Endothelial cell (in vitro differentiated cells): ENCODE measurements at regions not wholly inside any gene's neighbourhood (a gene's known extent, or its start where the extent isn't known, plus 50 kb on each side); places are given as distances from the start of the nearest gene placed in this dataset.

Source experiments
- DNase-seq: peaks from one replicate; pipeline ENCODE4 v3.0.0; 2021; ENCODE audit warnings: low spot score
- H3K27ac Mint-ChIP-seq: one replicate; pipeline ENCODE4 v1.8.0; 2021; ENCODE audit warnings: mixed read lengths, inconsistent platforms; ENCODE audit not compliant: unreplicated experiment
- H3K27me3 Mint-ChIP-seq: one replicate; pipeline ENCODE4 v1.8.0; 2021; ENCODE audit warnings: mild to moderate bottlenecking, moderate library complexity, mixed read lengths, inconsistent platforms; ENCODE audit not compliant: unreplicated experiment
- H3K36me3 Mint-ChIP-seq: one replicate; pipeline ENCODE4 v1.8.0; 2021; ENCODE audit warnings: mild to moderate bottlenecking, low read depth, mixed read lengths, inconsistent platforms; ENCODE audit not compliant: unreplicated experiment
- H3K4me1 Mint-ChIP-seq: one replicate; pipeline ENCODE4 v1.8.0; 2021; ENCODE audit warnings: mild to moderate bottlenecking, mixed read lengths, inconsistent platforms; ENCODE audit not compliant: unreplicated experiment
- H3K4me3 Mint-ChIP-seq: one replicate; pipeline ENCODE4 v1.8.0; 2021; ENCODE audit warnings: mild to moderate bottlenecking, mixed read lengths, inconsistent platforms; ENCODE audit not compliant: unreplicated experiment
- H3K9me3 Mint-ChIP-seq: one replicate; pipeline ENCODE4 v1.8.0; 2021; ENCODE audit warnings: mixed read lengths, inconsistent platforms; ENCODE audit not compliant: unreplicated experiment
- TF ChIP-seq, protein P1 (sequence below): fragments of 200-600 bp; sonication (generic); IDR thresholded peaks from one replicate; pipeline ENCODE4 v1.5.0; 2021; ENCODE audit warnings: antibody characterized with exemption; ENCODE audit not compliant: unreplicated experiment

- Mint-ChIP-seq H3K27me3 (peaks cover 13% of the 10 kb centered on the region), H3K4me1 (peaks cover 3% of the 10 kb centered on the region), H3K27ac (no peak overlapping the region), H3K9me3 (no peaks in the 10 kb centered on the region), H3K36me3 (peaks cover 30% of the 10 kb centered on the region), H3K4me3 (peak overlapping the region; percentile 74)
- TF ChIP-seq, protein P1, sequence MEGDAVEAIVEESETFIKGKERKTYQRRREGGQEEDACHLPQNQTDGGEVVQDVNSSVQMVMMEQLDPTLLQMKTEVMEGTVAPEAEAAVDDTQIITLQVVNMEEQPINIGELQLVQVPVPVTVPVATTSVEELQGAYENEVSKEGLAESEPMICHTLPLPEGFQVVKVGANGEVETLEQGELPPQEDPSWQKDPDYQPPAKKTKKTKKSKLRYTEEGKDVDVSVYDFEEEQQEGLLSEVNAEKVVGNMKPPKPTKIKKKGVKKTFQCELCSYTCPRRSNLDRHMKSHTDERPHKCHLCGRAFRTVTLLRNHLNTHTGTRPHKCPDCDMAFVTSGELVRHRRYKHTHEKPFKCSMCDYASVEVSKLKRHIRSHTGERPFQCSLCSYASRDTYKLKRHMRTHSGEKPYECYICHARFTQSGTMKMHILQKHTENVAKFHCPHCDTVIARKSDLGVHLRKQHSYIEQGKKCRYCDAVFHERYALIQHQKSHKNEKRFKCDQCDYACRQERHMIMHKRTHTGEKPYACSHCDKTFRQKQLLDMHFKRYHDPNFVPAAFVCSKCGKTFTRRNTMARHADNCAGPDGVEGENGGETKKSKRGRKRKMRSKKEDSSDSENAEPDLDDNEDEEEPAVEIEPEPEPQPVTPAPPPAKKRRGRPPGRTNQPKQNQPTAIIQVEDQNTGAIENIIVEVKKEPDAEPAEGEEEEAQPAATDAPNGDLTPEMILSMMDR: no peak
- no peak for DNase-seq
Measured at GRCh38 chr12:124446364-124446763, 121.0 kb downstream of the NCOR2 start.

DNA sequence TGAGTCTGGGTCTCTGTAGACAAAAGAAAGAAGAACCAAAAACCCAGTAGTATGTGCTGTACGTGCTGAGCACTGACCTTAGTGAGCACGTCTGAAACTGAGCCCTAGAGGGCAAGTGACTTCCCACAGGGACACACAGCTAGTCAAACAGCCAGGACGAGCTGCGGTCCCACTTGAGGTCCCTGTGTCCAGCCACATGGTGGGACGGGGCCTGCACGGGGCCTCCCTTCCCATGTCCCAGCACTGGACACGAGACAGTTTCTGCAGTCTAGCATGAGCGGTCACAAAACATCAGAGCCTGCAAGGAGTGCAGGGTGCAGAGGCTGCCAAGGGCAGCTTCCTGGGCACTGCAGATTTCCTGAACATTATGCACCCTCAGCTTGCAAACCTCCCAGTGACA lies 121.6 kb downstream of the NCOR2 start:
- TF ChIP-seq, protein P1: no peak
- peaks cover 9% of the 10 kb centered on the region for H3K4me1 Mint-ChIP-seq
- no peak for DNase-seq
- no peak overlapping the region for H3K27ac Mint-ChIP-seq
- no peak overlapping the region for H3K4me3 Mint-ChIP-seq
- no peaks in the 10 kb centered on the region for H3K9me3 Mint-ChIP-seq
- peaks cover 30% of the 10 kb centered on the region for H3K36me3 Mint-ChIP-seq
- H3K27me3 Mint-ChIP-seq: peaks cover 15% of the 10 kb centered on the region

DNA sequence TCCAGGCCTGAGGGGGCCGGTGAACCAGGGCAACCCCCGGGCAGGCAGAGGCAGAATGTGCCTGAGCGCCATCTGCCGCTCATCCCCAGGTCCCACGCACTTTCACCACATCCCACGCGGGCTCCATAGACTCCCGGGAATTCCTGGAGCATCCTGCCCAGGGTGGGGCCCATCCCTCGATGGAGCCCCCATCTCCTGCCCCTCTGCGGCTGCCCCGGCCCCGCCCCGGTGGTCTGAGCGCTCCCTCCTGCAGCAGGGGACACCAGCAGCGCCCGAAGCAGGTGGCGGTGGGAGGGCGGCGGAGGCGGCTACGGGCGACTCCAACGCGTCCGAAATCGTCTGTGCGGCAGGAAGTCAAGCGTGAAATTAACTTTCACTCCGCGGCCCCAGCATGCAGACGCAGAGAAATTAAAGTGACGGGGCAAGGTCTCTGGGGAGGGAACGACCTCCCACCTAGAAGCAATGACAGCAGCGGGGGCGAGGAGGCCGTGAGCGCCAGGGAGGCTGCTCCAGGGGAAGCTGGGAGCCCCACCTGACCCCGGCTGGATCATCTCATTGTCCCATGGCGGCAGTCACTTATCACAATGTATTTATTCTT lies 122.2 kb downstream of the NCOR2 start:
- peaks cover 13% of the 10 kb centered on the region for H3K4me1 Mint-ChIP-seq
- H3K9me3 Mint-ChIP-seq: no peaks in the 10 kb centered on the region
- no peak overlapping the region for H3K4me3 Mint-ChIP-seq
- no peak overlapping the region for H3K27ac Mint-ChIP-seq
- peaks cover 30% of the 10 kb centered on the region for H3K36me3 Mint-ChIP-seq
- TF ChIP-seq, protein P1: no peak
- peaks cover 21% of the 10 kb centered on the region for H3K27me3 Mint-ChIP-seq
- no peak for DNase-seq

DNA sequence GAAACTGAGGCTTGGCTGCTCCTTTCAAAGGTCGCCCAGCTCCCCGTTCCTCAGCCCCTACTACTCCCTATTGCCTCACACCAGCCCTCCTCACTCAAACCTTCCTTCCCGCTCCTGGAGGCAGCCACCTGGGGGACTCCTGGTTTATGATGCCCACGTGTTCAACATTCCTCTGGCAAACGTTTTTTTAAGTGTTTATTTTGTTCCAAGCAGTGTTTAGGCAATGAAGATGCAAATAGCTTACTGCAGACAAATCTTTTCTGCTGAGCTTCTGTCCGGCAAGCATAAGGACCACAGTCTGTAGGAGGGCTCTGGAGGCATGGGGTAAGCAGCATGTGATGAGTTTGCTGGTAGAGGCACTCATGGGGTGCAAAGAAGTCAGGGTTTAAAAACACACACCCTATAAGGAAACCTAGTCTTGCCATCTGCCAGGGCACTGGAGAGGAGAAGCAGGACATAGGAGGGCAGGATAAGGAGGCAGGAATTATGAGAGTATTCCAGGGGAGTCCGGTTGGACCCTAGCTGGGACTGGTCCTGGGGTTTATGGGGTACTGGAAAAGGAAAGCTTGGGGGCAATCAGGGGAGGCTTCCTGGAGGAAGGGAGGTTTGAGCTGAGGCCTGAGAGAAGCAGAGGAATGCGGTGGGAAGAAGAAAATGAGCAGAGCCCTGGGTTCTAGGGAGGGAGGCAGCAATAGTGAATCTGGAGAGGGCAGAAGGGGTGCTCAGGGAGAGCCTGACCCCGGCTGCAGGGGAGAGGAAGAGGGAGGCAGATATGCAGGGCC lies 123.3 kb downstream of the NCOR2 start:
- TF ChIP-seq, protein P1: no peak
- Mint-ChIP-seq H3K27me3 (peaks cover 18% of the 10 kb centered on the region), H3K4me1 (peaks cover 13% of the 10 kb centered on the region), H3K27ac (no peak overlapping the region), H3K36me3 (peaks cover 29% of the 10 kb centered on the region), H3K4me3 (peak overlapping the region; percentile 56), H3K9me3 (no peaks in the 10 kb centered on the region)
- no peak for DNase-seq
